ENCODE measurements at regions not wholly inside any gene's neighbourhood (a gene's known extent, or its start where the extent isn't known, plus 50 kb on each side); places are given as distances from the start of the nearest gene placed in this dataset.

DNA sequence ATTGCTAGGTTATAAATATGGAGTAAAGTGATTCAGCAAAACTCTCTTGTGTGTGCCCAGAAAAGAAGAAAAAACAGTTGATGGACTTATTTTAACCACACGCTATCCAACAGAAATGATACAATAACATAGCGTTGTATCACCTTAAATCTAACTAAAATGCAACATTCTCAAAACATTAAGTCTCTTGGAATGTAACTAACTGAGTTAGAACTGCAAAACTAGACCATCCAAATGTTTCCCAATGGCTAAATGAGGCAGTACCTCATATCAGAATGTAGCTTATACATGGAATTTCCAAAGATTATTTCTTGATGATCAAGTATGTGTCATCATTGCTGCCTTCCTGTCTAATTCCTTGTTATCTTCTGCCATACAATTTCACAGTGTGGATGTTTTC is 187.9 kb downstream of the CNTN3 start:
- Histone ChIP-seq H3K27me3 (no peaks in the 10 kb centered on the region), H3K4me3 (no peak overlapping the region), H3K36me3 (no peaks in the 10 kb centered on the region), H3K27ac (replicated peaks in 1 of 4) (no peak overlapping the region), H3K4me1 (no peaks in the 10 kb centered on the region), H3K9me3 (no peaks in the 10 kb centered on the region)
- intact Hi-C loops (cut with DNase I): no loop called here
- DNase-seq (ENCODE audit: extremely low spot score): no peak
- WGBS: 84% methylated on average over 2 of the region's 2 CpGs
- TF ChIP-seq POLR2AphosphoS5 (IDR thresholded peaks at IDR 0.05) (no peak), POLR2A (IDR thresholded peaks at IDR 0.05; ENCODE audit: low read depth) (no peak), EP300 (IDR thresholded peaks at IDR 0.05) (no peak)
- TF ChIP-seq, protein P1, sequence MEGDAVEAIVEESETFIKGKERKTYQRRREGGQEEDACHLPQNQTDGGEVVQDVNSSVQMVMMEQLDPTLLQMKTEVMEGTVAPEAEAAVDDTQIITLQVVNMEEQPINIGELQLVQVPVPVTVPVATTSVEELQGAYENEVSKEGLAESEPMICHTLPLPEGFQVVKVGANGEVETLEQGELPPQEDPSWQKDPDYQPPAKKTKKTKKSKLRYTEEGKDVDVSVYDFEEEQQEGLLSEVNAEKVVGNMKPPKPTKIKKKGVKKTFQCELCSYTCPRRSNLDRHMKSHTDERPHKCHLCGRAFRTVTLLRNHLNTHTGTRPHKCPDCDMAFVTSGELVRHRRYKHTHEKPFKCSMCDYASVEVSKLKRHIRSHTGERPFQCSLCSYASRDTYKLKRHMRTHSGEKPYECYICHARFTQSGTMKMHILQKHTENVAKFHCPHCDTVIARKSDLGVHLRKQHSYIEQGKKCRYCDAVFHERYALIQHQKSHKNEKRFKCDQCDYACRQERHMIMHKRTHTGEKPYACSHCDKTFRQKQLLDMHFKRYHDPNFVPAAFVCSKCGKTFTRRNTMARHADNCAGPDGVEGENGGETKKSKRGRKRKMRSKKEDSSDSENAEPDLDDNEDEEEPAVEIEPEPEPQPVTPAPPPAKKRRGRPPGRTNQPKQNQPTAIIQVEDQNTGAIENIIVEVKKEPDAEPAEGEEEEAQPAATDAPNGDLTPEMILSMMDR (IDR thresholded peaks at IDR 0.05): no peak

DNA sequence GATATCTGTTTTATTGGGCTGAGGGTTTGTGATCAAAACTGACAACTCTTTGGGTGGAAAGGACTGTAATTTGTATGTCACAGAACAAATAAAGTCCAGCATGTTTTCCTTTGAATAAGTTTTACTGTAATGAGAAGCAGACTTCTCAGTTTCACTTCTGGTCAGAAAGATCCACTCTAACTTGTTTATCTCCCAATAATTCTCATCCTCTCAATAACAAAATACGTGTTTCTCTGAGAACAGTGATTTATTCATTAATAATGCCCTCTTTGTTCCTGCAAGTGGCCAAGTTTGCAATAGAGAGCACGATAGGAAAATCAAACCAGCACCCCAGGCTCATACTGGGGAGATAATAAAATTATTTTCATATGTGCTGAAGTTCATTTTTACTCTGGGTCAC is 190.6 kb downstream of the CNTN3 start:
- DNase-seq (ENCODE audit: extremely low spot score): no peak

DNA sequence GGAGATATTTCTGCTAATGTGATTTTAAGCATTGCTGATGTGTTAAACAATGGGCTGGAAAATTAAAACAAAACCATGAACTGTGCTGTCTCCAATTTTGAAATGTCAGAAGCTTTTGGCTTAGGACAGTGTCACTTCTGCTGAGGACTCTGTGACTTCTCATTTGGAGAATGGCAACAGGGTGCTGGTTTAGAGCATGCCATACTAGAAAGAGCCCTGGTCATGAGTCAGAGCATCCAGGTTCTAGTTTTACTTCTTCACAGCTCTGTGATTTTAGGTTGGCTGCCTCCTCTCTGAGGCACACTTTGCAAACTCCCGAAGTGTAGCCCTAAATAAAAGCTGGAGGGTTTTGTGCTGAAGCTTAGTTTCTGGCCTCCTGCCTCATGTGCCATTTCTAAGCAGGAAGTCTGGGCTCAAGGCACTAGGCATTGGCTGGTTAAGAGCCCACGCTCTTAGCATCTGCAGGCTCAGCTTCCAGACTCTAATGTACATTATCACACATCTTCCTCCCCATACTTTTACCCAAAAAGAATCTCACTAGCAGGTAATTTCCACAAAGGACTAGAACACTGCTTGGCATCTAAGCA is 193.8 kb downstream of the CNTN3 start:
- H3K27me3 ChIP-seq: no peaks in the 10 kb centered on the region
- intact Hi-C loops (cut with DNase I): no loop called here
- no peak overlapping the region for H3K27ac ChIP-seq (replicated peaks in 1 of 4)
- WGBS: 63% methylated on average over 2 of the region's 2 CpGs
- peaks cover 0 to 13% (median 2%) of the 10 kb centered on the region in 4 donors for H3K4me1 ChIP-seq
- no peaks in the 10 kb centered on the region for H3K9me3 ChIP-seq
- H3K4me3 ChIP-seq: no peak overlapping the region
- TF ChIP-seq, protein P1 (IDR thresholded peaks at IDR 0.05): no peak
- no peak for TF ChIP-seq POLR2A (IDR thresholded peaks at IDR 0.05; ENCODE audit: low read depth)
- TF ChIP-seq EP300 (IDR thresholded peaks at IDR 0.05): no peak
- no peak for TF ChIP-seq POLR2AphosphoS5 (IDR thresholded peaks at IDR 0.05)
- DNase-seq (ENCODE audit: extremely low spot score): no peak
- no peaks in the 10 kb centered on the region for H3K36me3 ChIP-seq

More for the DNA sequence above, 190.6 kb downstream of the CNTN3 start:
- no peaks in the 10 kb centered on the region for H3K36me3 ChIP-seq
- no peaks in the 10 kb centered on the region for H3K27me3 ChIP-seq
- no peak overlapping the region for H3K27ac ChIP-seq (replicated peaks in 1 of 4)
- 78% methylated on average over 2 of the region's 2 CpGs for WGBS
- H3K4me3 ChIP-seq: no peak overlapping the region
- H3K9me3 ChIP-seq: no peaks in the 10 kb centered on the region
- intact Hi-C loops (cut with DNase I): no loop called here
- TF ChIP-seq, protein P1 (IDR thresholded peaks at IDR 0.05): no peak
- TF ChIP-seq EP300 (IDR thresholded peaks at IDR 0.05): no peak
- H3K4me1 ChIP-seq: peaks cover 0 to 13% (median 2%) of the 10 kb centered on the region in 4 donors

DNA sequence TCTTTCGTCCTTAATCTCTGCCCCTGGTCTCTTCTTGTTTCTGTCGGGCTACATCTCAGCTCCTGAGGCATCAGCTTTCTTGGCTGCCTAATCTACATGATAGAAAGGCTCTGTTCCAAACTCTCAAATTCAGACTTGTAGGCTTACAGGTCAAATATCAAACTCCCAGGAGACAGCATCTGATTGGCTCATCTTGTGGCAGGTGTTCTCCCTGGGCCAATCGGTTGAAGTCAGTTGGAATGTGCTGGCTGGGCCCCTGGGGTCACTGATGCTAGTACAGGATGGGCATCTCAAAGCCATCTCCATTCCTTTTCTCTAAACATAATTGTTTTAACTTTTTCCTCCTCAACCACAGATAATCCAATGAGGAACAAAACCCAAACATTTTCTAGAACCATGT is 198.7 kb downstream of the CNTN3 start:
- H3K9me3 ChIP-seq: no peaks in the 10 kb centered on the region
- H3K4me3 ChIP-seq: no peak overlapping the region
- DNase-seq (ENCODE audit: extremely low spot score): no peak
- intact Hi-C loops (cut with DNase I): no loop called here
- no peaks in the 10 kb centered on the region for H3K36me3 ChIP-seq
- WGBS: 89% methylated on average over 3 of the region's 3 CpGs
- H3K4me1 ChIP-seq: peaks cover 0 to 10% (median 2%) of the 10 kb centered on the region in 4 donors
- no peaks in the 10 kb centered on the region for H3K27me3 ChIP-seq
- no peak for TF ChIP-seq POLR2AphosphoS5 (IDR thresholded peaks at IDR 0.05)
- no peak for TF ChIP-seq EP300 (IDR thresholded peaks at IDR 0.05)
- TF ChIP-seq, protein P1 (IDR thresholded peaks at IDR 0.05): no peak
- no peak for TF ChIP-seq POLR2A (IDR thresholded peaks at IDR 0.05; ENCODE audit: low read depth)
- H3K27ac ChIP-seq (replicated peaks in 1 of 4): no peak overlapping the region
